GM12878 (cell line): ENCODE measurements at regions not wholly inside any gene's neighbourhood (a gene's known extent, or its start where the extent isn't known, plus 50 kb on each side); places are given as distances from the start of the nearest gene placed in this dataset.

ENCODE experiments used
- BACH1 ChIP-seq: fragments of 450-650 bp; IDR thresholded peaks from 2 replicates; pipeline ENCODE4 v1.6.1; 2017; ENCODE audit warnings: mild to moderate bottlenecking, borderline replicate concordance
- EZH2 ChIP-seq: IDR thresholded peaks from 2 replicates; pipeline ENCODE4 v1.6.1; 2012; ENCODE audit warnings: low read depth, mild to moderate bottlenecking, control low read depth, inconsistent platforms, low read length, borderline replicate concordance; ENCODE audit not compliant: control insufficient read depth
- POLR2A ChIP-seq: IDR thresholded peaks from 2 replicates; pipeline ENCODE4 v1.6.1; 2011; ENCODE audit warnings: low read depth, mild to moderate bottlenecking, low read length
- TF ChIP-seq, protein P1 (sequence below): IDR thresholded peaks from 2 replicates; pipeline ENCODE4 v1.6.1; 2012; ENCODE audit warnings: low read depth, low read length, improper control_type of control experiment
- TF ChIP-seq, protein P2 (sequence below): IDR thresholded peaks from 2 replicates; pipeline ENCODE4 v1.6.1; 2012; ENCODE audit warnings: low read depth, low read length, improper control_type of control experiment

DNA sequence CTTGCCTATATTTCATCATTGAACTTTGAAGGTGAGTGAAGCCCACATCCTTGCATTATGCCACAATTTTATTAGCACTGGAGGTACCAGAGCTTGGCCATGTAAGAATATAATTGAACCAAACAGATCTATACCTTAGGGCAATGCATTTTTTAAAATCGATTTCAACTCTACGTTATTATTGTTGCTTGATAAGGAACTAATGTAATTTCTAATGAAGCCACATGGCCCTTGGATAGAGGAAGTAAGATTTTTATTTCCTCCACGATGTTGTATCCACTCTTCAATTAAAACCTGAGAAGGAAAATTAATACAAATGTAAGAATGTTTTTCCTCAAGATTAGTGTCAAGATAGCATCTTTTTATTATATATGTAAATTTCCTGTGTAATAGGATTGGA lies 370.0 kb upstream of the EEF2KMT start:
- TF ChIP-seq EZH2 (no peak), BACH1 (no peak), POLR2A (no peak)
- TF ChIP-seq, protein P1, sequence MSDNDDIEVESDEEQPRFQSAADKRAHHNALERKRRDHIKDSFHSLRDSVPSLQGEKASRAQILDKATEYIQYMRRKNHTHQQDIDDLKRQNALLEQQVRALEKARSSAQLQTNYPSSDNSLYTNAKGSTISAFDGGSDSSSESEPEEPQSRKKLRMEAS, result no peak
- TF ChIP-seq, protein P2, sequence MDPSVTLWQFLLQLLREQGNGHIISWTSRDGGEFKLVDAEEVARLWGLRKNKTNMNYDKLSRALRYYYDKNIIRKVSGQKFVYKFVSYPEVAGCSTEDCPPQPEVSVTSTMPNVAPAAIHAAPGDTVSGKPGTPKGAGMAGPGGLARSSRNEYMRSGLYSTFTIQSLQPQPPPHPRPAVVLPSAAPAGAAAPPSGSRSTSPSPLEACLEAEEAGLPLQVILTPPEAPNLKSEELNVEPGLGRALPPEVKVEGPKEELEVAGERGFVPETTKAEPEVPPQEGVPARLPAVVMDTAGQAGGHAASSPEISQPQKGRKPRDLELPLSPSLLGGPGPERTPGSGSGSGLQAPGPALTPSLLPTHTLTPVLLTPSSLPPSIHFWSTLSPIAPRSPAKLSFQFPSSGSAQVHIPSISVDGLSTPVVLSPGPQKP, result no peak
